CD4-positive, alpha-beta T cell treated with Interleukin-6 at 100 ng/mL for 8 hours (primary cell): ENCODE measurements at regions not wholly inside any gene's neighbourhood (a gene's known extent, or its start where the extent isn't known, plus 50 kb on each side); places are given as distances from the start of the nearest gene placed in this dataset.
"Not testable (repeated sequence)": the region's sequence is repeated elsewhere in the genome, so short reads cannot be mapped to it uniquely, and the experiment has no call there.

Source experiments
- DNase-seq: peaks from one replicate; pipeline ENCODE4 v3.0.0-alpha.2; 2020; ENCODE audit warnings: mixed read lengths, low spot score

DNA sequence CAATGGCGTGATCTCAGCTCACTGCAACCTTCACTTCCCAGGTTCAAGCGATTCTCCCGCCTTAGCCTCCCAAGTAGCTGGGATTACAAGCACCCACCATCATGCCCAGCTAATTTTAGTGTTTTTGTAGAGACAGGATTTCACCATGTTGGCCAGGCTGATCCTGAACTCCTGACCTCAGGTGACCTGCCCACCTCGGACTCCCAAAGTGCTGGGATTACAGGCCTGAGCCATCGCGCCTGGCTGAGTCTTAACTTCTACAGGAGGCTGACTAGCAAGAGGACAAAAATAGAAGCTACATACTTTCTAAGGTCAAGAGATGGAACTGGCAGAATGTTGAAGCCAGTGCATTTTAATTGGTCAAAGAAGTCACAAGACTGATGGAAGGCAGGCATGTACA is 2296.2 kb upstream of the RAG2 start:
- not testable (repeated sequence) for DNase-seq

DNA sequence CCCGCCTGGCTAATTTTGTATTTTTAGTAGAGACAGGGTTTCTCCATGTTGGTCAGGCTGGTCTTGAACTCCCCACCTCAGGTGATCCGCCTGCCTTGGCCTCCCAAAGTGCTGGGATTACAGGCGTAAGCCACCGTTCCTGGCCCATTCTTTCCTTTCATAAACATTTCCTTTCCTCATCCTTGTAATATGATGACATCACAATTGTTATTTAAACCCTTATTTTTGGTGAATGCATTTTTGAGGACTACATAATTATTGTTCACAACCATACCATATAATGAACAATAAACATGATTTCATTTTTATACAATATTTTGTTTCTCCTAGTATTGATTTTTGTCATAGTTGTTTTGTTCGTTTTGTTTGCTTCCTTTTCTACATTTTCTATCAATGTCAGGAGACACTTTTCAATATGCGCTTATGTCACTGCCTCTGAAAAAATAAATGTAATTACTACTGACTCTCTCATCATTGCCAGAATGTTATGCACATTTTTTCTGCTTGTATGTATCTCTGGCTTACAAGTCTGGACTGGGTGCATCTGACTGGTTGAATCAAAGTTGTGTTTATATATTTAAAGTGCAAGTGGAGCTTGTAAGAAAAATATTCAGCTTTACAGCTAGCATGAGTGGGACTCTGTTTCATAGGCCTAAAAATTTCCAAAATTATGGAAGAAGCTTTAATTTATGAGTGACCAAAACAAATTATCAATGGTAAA is 2286.3 kb upstream of the RAG2 start:
- DNase-seq, result no peak

DNA sequence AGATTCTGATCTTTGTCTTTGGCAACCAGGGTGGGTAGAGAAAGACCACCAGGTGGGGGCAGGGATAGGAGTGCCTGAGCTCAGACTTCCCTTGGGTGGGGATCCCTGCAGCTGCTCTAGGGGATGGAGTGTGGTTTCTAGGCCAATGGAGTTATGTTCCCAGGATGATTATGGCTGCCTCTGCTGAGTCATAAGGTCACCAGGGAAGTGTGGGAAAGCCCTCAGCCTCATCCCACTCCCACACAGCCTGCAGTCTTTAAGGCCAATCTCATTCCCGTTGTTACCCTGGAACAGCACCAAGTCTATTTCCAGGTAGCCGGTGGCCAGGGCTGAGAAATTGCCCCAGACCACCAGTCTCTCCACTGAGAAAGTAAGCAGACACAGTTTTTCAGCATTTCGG is 2269.3 kb upstream of the RAG2 start:
- no peak for DNase-seq

DNA sequence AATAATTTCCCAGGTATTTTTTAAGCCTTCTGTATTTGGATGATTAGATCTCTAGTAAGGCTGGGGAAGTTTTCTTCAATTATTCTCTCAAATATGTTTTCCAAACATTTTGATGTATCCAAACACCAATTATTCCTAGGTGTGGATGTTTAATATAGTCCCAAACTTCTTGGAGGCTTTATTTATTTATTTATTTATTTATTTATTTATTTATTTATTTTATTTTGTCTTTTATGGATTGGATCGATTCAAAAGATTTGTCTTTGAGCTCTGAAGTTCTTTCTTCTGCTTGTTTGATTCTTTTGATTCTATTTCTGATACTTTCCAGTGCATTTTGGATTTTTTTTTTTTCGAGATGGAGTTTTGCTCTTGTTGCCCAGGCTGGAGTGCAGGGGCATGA is 2267.9 kb upstream of the RAG2 start:
- no peak for DNase-seq

DNA sequence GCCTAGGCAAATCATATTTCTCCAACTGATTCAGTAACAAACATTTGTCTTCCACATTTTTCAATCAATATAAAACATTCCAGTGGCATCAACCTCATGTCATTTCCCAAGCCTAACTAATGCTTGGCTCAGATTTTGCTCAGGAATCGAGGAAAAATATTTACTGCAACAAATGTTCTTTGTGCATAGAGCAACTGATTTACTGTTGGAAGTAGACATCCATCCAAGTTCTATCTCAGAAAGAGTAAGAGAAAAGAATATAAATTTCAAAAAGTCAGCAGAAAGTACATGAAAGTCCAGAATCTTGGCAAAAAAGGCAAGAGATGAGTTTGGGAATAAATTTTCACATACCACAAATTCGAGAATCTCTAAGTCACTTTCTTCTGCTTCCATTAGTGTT is 2245.0 kb upstream of the RAG2 start:
- no peak for DNase-seq

DNA sequence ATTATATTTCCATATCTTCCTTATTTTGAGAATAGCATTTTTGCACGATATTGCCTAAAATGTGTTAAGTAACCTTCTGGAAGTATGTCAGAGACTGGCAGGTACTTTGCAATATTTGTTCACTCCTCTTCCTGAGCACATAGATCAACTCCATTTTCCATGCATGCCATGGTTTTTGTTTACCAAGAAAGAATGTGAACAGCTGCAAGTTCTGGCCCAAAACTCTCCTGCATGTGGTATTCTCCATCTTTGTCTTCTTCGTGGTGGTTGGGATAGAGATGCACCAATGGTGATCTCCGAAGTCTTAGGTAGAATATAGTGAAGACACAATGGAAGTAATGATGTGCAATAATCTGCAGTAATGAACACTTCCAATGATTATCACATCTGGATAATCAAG is 2241.0 kb upstream of the RAG2 start:
- DNase-seq, result no peak

DNA sequence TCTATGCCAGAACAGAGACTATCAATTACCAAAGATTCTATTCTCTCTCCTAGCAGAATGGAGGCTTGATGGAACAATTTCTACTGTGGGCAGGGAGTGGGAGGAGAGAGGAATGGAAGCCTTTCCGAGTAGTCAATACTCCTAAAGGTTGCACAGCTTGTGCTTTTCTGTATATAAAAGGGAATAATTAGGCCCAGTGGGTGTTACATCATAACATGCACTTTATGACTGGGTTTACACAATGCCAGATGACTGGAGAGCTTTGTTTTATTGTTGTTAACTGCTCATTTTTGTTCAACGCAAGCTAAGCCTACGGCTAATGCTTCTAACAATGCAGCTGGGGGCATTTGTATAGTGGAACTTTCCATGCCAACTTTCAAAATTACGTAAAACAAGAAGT is 2237.9 kb upstream of the RAG2 start:
- no peak for DNase-seq

DNA sequence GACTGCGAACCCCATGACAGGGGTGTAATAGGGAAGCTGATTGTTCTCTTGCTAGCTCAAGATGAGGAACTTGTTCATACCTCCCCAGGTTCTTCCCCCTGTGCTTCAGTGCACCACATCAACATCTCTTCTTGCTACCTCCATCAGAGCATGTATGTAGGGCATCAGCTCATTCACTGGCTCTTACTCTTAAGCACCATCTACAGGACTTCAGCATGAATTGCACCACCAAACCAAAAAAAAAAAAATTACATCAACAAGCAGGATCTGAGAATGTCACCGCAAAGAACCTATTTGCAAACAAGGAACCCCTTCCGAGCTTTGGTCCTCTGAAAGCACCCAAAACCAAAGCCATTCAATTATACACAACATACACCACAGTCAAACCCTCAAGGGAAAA is 2226.5 kb upstream of the RAG2 start:
- no peak for DNase-seq

DNA sequence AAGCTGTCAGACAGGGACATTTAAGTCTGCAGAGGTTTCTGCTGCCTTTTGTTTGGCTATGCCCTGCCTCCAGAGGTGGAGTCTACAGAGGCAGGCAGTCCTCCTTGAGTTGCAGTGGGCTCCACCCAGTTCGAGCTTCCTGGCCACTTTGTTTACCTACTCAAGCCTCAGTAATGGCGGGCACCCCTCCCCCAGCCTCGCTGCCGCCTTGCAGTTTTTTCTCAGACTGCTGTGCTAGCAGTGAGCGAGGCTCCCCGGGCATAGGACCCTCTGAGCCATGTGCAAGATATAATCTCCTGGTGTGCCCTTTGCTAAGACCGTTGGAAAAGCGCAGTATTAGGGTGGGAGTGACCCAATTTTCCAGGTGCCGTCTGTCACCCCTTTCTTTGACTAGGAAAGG is 2223.8 kb upstream of the RAG2 start:
- not testable (repeated sequence) for DNase-seq

DNA sequence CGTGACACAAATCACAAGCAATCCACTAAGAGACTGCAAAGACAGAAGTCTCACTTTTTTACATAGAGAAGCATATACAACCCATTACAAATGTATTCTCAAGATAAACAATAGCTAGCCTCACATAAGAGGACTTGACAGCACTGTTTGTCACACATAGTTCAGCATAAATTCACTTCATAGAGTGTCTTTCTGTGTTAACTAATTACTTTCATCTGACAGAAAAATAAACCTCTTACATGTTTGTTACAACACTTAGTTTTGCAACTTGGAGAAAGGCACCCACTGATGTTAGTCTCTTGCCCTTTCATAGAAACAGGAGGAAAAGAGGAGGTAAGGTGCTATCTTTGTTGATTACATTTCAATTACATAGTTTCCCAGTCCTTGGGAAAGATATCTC is 2221.9 kb upstream of the RAG2 start:
- no peak for DNase-seq

DNA sequence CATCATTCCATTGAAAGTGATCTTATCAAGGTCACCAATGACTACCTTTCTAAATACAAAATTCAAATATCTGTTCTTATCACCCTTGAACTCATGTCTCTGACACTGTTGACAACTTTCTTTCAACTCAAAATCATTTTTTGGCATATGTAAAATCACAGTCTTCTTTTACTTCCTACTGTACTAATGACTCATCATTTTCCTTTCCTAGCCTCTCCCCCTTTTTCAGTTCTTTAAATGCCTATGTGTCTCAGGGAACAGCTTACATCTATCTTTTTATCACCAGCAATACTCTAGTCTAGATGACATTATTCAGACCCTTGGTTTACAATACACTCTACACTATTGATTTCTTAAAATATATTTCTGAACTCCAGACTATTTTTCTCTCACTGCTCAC is 2220.7 kb upstream of the RAG2 start:
- DNase-seq, result no peak

DNA sequence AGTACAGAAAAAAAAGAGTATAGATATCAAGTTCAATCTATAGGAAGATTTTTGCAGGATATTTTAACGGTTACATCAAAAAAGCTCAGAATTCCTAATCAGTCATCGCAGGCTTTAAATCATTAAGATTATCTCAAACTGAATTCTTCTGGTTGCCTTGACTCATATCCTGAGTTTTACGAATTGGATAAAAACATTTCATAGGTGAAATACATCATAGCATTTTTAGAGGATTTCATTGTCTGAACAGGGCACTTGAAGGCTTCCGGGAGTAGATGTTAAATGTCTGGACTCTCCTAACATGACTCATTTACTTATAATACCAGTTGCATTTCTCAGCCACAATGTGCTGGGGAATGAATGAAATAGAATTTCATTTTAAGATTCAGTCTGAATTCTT is 2216.6 kb upstream of the RAG2 start:
- DNase-seq, result no peak

DNA sequence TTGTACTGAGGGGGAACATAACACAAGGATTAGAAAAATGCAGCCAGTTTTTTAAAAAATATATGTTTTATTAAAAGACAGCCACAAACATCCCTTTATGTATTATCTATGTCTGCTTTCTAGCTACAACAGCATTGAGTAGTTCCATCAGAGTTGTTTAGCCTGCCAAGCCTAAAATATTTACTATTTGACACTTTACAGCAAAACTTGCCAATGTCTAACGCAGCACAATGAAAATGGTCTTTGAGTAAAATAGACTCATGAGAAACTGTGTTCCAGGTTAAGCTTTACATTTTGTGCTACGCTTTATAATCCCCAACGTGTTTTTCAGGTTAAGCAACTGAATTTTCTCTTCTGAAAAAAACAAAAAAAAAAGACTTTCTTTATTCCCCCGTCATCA is 2211.5 kb upstream of the RAG2 start:
- no peak for DNase-seq

DNA sequence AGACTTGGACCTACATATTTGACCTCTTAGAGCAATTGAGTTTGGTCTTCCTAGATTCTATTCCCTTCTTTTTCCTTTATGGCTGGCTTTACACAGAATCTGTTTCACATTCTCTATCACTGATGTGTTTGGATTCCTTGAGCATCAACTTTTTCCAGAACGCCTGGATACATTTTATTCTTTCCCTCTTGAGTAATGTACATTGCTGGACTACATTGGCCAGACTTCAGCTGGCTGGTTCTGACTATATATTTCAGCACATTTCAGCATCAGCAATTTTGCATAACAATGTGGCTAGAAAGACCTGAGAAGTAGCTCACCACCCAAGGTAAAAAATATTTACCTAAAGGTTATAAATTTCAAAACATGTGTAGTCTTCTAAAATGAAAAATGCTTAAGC is 2198.2 kb upstream of the RAG2 start:
- no peak for DNase-seq

DNA sequence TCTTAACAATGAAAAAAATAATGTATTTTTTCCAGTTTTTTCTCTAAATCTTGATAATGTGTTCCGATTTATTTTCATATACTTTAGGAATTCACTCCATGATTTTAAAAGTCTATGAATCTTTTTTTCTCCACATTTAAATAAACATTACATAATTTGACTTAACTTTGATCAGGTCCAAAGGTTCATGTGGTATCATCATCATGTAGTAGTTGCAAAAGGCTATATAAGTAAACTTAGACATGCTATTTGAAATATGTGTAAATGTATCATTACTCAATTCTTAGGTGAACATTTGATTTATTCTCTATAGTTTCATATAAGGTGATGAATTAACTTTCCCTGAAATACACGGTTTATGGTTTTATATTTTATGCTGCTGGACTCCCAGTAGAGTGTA is 2197.0 kb upstream of the RAG2 start:
- no peak for DNase-seq

DNA sequence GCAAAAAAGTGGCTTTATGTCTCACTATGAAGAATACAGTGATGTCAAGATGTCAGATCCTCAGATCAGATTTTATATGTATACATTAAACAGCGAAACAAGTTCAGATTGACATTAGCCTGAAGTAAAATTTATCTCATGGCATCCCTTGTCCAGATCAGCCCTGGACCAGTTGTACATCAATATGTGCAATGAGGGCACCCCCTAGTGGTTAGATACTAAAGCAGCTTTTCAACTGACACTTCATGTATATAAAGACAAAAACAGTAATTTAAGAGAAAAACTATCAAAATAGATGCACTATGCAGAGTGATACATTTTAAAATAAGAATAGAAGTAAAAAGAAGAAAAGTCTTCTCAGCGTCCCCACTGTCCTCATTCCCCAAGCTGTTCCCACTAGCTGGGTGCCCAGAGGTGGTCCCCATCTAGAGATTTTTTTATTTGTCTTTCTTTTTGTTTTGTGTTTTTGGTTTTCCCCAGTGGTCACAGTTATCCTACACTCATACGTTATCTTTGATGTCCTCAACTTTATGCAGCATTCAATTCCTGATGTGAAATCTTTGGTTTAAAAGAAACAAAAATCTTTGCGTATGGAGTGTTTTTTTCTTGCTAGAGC is 2193.4 kb upstream of the RAG2 start:
- no peak for DNase-seq

DNA sequence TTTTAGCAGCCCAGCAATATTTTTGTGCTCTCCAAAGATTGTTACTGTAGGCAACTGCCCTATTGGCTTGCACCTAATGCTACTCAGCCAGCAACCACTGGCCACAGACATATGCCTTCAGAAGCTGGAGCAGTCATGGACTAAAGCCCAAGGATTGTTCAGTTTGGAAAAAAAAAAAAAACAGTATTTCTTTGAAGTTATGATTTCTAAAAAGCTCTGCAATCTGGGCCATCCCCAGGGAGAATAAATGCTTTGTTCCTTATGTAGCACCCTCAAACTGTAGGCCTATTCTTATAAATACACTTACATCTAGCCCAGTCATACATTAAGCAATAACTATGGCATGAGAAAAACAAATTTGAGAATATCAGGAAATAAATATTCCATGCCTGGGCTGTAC is 2190.5 kb upstream of the RAG2 start:
- no peak for DNase-seq

DNA sequence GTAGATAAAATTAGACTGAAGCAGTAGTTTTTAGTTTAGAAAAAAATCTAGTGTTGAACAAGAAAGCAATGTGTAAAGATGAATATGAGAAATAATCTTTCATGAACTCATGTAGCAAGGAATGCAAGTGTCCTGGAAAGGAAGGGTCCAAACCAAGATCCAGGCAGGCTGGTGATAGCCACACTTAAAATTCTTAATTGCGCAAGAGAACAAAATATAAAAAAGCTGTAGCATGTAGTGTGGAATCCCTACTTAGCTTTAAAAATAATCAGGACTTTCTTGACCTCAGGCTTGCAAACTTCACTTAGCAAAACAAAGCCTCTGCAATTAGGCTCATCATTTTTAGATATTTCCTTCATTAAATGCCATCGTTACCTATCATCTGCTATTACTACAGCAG is 2186.1 kb upstream of the RAG2 start:
- no peak for DNase-seq

DNA sequence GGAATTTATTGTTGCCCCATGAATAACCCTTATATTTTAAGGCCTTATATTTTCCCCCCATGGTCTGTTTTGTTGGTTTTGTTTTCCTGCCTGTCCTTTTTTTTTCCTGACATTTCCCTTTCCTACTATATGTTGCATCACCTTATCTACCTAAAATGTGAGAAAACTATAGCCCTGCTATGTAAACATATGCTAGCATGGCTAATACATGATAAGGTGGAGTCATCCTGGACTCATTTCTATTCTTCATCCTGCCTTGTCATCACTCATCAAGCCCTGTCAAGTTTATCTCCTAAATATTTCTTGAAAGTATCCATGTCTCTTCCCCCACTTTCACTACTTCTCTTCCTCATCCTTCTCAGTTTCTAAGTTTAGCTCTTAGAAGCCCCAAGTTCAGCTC is 2168.8 kb upstream of the RAG2 start:
- no peak for DNase-seq

DNA sequence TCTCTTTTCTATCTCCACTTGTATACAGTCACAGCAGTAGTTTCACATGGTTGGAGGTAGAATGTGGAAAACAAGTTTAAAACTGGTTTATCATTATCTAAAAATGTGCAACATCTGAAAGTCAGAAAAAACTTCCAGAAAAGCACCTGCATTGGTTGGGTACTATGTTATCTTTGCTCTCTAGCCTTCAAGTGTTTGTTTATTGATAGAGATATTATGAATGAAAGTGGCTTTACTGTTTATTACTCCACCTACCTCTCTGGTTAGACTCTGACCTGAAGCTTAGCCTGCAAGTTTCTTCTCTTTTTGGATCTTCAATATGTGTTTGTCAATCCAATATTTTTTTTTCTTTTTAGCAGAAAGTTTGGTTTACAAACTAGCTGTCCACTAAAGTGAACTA is 2161.4 kb upstream of the RAG2 start:
- DNase-seq, result no peak

DNA sequence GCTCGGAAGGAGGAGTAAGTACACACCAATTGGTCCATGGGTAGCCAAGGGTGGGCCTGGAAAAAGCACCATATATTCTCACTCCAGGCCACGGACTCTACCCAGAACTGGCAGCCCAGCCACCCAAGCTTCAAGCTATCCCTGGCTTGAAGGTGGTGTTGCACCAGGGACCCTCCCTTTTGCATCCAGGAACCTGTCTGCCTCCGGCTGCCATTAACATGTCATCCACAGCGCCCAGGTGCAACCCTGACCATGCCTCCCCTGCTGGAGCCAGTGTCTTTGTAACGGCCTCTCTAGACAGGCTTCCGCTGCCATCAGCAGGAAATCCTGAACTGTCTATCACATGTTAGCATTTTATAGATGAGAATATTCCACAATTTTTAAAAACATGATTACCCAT is 2158.5 kb upstream of the RAG2 start:
- no peak for DNase-seq

DNA sequence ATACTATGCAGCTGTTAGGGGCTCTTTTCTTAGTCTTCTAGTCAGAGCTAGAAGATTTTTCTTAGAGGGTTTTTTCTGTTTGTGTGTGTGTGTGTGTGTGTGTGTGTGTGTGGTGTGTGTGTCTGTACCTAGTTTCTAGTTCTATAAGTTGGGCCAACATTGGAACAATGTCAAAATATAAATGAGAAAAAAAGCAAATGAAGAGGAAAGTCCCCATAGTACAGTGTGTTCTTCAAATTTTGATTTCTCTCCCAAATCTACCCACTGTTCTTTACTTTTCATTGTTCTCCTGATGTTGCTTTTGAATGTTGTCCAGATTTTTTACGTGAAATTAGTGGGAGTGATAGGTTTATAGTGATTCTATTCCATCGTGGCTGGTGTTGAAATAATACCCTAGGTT is 2153.4 kb upstream of the RAG2 start:
- no peak for DNase-seq

DNA sequence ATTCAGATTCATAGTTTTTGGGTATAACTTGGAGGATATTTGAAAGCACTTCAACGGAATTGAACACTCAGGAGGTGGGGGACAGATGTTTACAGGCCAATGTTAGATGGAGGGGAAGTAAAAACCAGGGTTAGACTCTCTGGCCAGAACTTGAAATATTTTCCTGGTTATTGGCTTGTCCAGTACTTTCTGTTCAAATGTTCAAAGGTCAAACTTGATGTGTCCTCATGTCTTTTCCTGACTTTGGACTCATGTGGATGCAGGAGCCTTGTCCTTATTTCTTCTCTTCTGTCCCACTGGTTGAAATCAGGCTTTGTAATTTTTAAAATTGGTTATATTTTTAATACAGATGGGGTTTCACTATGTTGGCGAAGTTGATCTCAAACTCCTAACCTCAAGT is 2148.5 kb upstream of the RAG2 start:
- DNase-seq, result not testable (repeated sequence)

DNA sequence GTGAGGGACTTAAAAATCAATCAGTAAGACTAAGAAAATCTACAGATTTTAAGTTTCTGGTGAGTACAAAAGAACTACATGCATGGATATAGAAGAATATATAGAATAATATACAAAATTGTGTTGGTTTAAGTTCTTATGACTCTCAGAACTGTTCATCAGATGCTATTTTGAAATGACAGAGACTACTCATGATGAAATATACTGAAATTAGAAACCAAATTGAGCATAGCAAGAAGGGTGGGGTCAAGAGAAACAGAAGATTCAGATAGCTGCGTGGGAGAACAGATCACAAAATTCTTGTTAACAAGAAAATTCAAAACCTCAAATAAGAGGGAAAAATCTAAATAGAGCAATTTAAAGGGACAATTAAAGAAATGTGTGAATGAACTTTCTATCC is 2125.3 kb upstream of the RAG2 start:
- no peak for DNase-seq
